ENCODE measurements at regions not wholly inside any gene's neighbourhood (a gene's known extent, or its start where the extent isn't known, plus 50 kb on each side); places are given as distances from the start of the nearest gene placed in this dataset.
"Not testable (repeated sequence)": the region's sequence is repeated elsewhere in the genome, so short reads cannot be mapped to it uniquely, and the experiment has no call there.

- no peak for DNase-seq
Measured at GRCh38 chr1:29424266-29424665, 187.9 kb downstream of the PTPRU start.

GRCh38 chr1:29420202-29420601, 183.9 kb downstream of the PTPRU start:
- DNase-seq, result no peak

- no peak for DNase-seq
Measured at GRCh38 chr1:29417971-29418370, 181.6 kb downstream of the PTPRU start.

- no peak for DNase-seq
Measured at GRCh38 chr1:29417147-29417858, 181.0 kb downstream of the PTPRU start.

- DNase-seq, result no peak
Measured at GRCh38 chr1:29416267-29417146, 180.2 kb downstream of the PTPRU start.

- DNase-seq, result no peak
Measured at GRCh38 chr1:29415861-29416260, 179.5 kb downstream of the PTPRU start.

- DNase-seq, result no peak
Measured at GRCh38 chr1:29415156-29415830, 179.0 kb downstream of the PTPRU start.

GRCh38 chr1:29414086-29414485, 177.8 kb downstream of the PTPRU start:
- DNase-seq, result no peak

GRCh38 chr1:29413661-29414060, 177.3 kb downstream of the PTPRU start:
- DNase-seq, result no peak

GRCh38 chr1:29412591-29412990, 176.3 kb downstream of the PTPRU start:
- no peak for DNase-seq

GRCh38 chr1:29410476-29410875, 174.2 kb downstream of the PTPRU start:
- DNase-seq, result peak; percentile 87

- DNase-seq, result no peak
Measured at GRCh38 chr1:29409616-29410015, 173.3 kb downstream of the PTPRU start.

- DNase-seq, result no peak
Measured at GRCh38 chr1:29408831-29409605, 172.7 kb downstream of the PTPRU start.

- DNase-seq, result no peak
Measured at GRCh38 chr1:29406814-29407213, 170.5 kb downstream of the PTPRU start.

- not testable (repeated sequence) for DNase-seq
Measured at GRCh38 chr1:29400203-29400602, 163.9 kb downstream of the PTPRU start.

GRCh38 chr1:29399465-29399864, 163.1 kb downstream of the PTPRU start:
- no peak for DNase-seq

GRCh38 chr1:29398431-29398830, 162.1 kb downstream of the PTPRU start:
- no peak for DNase-seq

- no peak for DNase-seq
Measured at GRCh38 chr1:29397981-29398380, 161.7 kb downstream of the PTPRU start.

GRCh38 chr1:29397256-29397590, 160.9 kb downstream of the PTPRU start:
- DNase-seq, result no peak

GRCh38 chr1:29396438-29397255, 160.3 kb downstream of the PTPRU start:
- DNase-seq, result no peak

- no peak for DNase-seq
Measured at GRCh38 chr1:29395736-29396437, 159.6 kb downstream of the PTPRU start.
